ENCODE measurements at regions not wholly inside any gene's neighbourhood (a gene's known extent, or its start where the extent isn't known, plus 50 kb on each side); places are given as distances from the start of the nearest gene placed in this dataset.

- ChIA-PET POLR2A (no interaction called here), CTCF (interaction anchor here (1.2 to 9.0 kb wide), 3 partner anchors 17 to 278 kb away, joined by 4 to 73 read pairs (median 5); no protein-coding TSS in a partner anchor)
- DNase-seq (ENCODE audit: extremely low spot score) = no peak
- TF ChIP-seq CTCF (IDR thresholded peaks at IDR 0.05; ENCODE audit: control extremely low read depth, extremely low read depth, low read depth, missing control alignments) = no peak
Observed at GRCh38 chr1:181159451-181160140, 71.1 kb downstream of the IER5 start.

- ChIA-PET POLR2A (no interaction called here), CTCF (interaction anchor here (0.9 to 9.0 kb wide), 4 partner anchors 18 to 1037 kb away, joined by 3 to 73 read pairs (median 4); no protein-coding TSS in a partner anchor)
- DNase-seq (ENCODE audit: extremely low spot score) = no peak
- no peak for TF ChIP-seq CTCF (IDR thresholded peaks at IDR 0.05; ENCODE audit: control extremely low read depth, extremely low read depth, low read depth, missing control alignments)
Observed at GRCh38 chr1:181160322-181160721, 71.8 kb downstream of the IER5 start.

- ChIA-PET CTCF (interaction anchor here (0.9 to 9.0 kb wide), 4 partner anchors 8 to 1036 kb away, joined by 3 to 73 read pairs (median 11); no protein-coding TSS in a partner anchor), POLR2A (no interaction called here)
- no peak for DNase-seq (ENCODE audit: extremely low spot score)
- no peak for TF ChIP-seq CTCF (IDR thresholded peaks at IDR 0.05; ENCODE audit: control extremely low read depth, extremely low read depth, low read depth, missing control alignments)
Observed at GRCh38 chr1:181160998-181161870, 72.7 kb downstream of the IER5 start.

- POLR2A ChIA-PET = no interaction called here
- DNase-seq (ENCODE audit: extremely low spot score) = no peak
- CTCF ChIA-PET = interaction anchor here (1.2 to 9.0 kb wide), 6 partner anchors 11 to 101 kb away, joined by 3 to 73 read pairs (median 5); no protein-coding TSS in a partner anchor
- no peak for TF ChIP-seq CTCF (IDR thresholded peaks at IDR 0.05; ENCODE audit: control extremely low read depth, extremely low read depth, low read depth, missing control alignments)
Observed at GRCh38 chr1:181163662-181164061, 75.2 kb downstream of the IER5 start.

GRCh38 chr1:181166377-181167196, 78.1 kb downstream of the IER5 start:
- peak; percentile 79 for DNase-seq (ENCODE audit: extremely low spot score)
- ChIA-PET POLR2A (no interaction called here), CTCF (interaction anchor here (0.6 to 4.4 kb wide), 40 partner anchors 9 to 651 kb away, joined by 3 to 34 read pairs (median 4); partner anchors contain the start of gene XPR1)
- peak; percentile 86 for TF ChIP-seq CTCF (IDR thresholded peaks at IDR 0.05; ENCODE audit: control extremely low read depth, extremely low read depth, low read depth, missing control alignments)
